ENCODE measurements at regions not wholly inside any gene's neighbourhood (a gene's known extent, or its start where the extent isn't known, plus 50 kb on each side); places are given as distances from the start of the nearest gene placed in this dataset.

GRCh38 chr18:59067873-59068272 lies 71.8 kb upstream of the SEC11C start:
- Histone ChIP-seq H3K9me3 (ENCODE audit: insufficient read depth in 2 of 2, low read depth in 1 of 2, low read length in 1 of 2) (no peaks in the 10 kb centered on the region), H3K36me3 (ENCODE audit: control insufficient read depth in 2 of 4, insufficient read depth in 4 of 4, low read length in 3 of 4) (no peaks in the 10 kb centered on the region), H2BK5ac (ENCODE audit: low read depth, low read length) (no peak overlapping the region), H2BK20ac (ENCODE audit: low read length) (no peak overlapping the region), H3K79me2 (ENCODE audit: control insufficient read depth in 1 of 2, insufficient read depth in 2 of 2, low read length in 2 of 2) (no peaks in the 10 kb centered on the region), H4K5ac (ENCODE audit: insufficient read length, low read depth, low read length) (no peak overlapping the region), H3K4me1 (replicated peaks in 1 of 4; ENCODE audit: control insufficient read depth in 3 of 4, insufficient read depth in 4 of 4, low read length in 3 of 4) (no peaks in the 10 kb centered on the region), H2BK12ac (ENCODE audit: low read depth, low read length) (no peak overlapping the region), H3K23ac (ENCODE audit: insufficient read length) (no peak overlapping the region), H3K23me2 (ENCODE audit: low read depth, low read length) (no peaks in the 10 kb centered on the region), H2AFZ (ENCODE audit: low read length) (no peak overlapping the region), H4K91ac (replicated peaks; ENCODE audit: insufficient read length, low read length) (no peak overlapping the region), H3K4me2 (ENCODE audit: insufficient read depth in 1 of 2, low read depth in 2 of 2, low read length in 2 of 2) (no peak overlapping the region), H3K56ac (replicated peaks; ENCODE audit: insufficient read length, low read depth, low read length) (no peak overlapping the region), H2BK120ac (replicated peaks; ENCODE audit: low read depth, low read length) (no peak overlapping the region), H3K4ac (replicated peaks; ENCODE audit: insufficient read length, low read depth, low read length) (no peak overlapping the region), H2BK15ac (ENCODE audit: low read length) (no peak overlapping the region), H4K8ac (ENCODE audit: extremely low read depth, insufficient read depth, low read length) (no peak overlapping the region), H3K27ac (ENCODE audit: low read depth, low read length) (no peak overlapping the region), H3K18ac (ENCODE audit: extremely low read depth, low read length) (no peak overlapping the region), H3K79me1 (ENCODE audit: low read depth, low read length) (no peaks in the 10 kb centered on the region), H3K14ac (ENCODE audit: insufficient read length) (no peak overlapping the region), H4K20me1 (replicated peaks in 1 of 2; ENCODE audit: control insufficient read depth in 1 of 2, insufficient read depth in 2 of 2, low read length in 2 of 2) (no peaks in the 10 kb centered on the region), H3K9ac (replicated peaks in 1 of 4; ENCODE audit: extremely low read depth in 1 of 4, low read depth in 3 of 4, low read length in 3 of 4) (no peak overlapping the region), H3K4me3 (ENCODE audit: extremely low read depth in 1 of 4, insufficient read depth in 2 of 4, low read depth in 3 of 4, low read length in 4 of 4) (no peak overlapping the region), H2AK5ac (ENCODE audit: low read depth, low read length) (no peak overlapping the region), H3K27me3 (replicated peaks in 1 of 4; ENCODE audit: control insufficient read depth in 3 of 4, extremely low read depth in 1 of 4, insufficient read depth in 3 of 4, low read length in 3 of 4) (no peaks in the 10 kb centered on the region)
- DNase-seq (ENCODE audit: low read depth in 1 of 2, low spot score in 2 of 2) (no peak), FAIRE-seq (peak; percentile 13)
- TF ChIP-seq BACH1 (IDR thresholded peaks at IDR 0.05; ENCODE audit: low read length) (no peak), ZNF274 (IDR thresholded peaks at IDR 0.05; ENCODE audit: borderline replicate concordance, extremely low read depth, low read length) (no peak), NRF1 (IDR thresholded peaks at IDR 0.05; ENCODE audit: low read depth, low read length) (no peak), HDAC6 (IDR thresholded peaks at IDR 0.05; ENCODE audit: low read depth, low read length) (no peak), CTCF (IDR thresholded peaks at IDR 0.05; ENCODE audit: control extremely low read depth in 1 of 3, insufficient read depth in 1 of 3, low read depth in 1 of 3, low read length in 3 of 3) (peak; percentile 8 to 51 (median 33)), RAD21 (IDR thresholded peaks at IDR 0.05 in 1 of 2, conservative IDR thresholded peaks at IDR 0.05 in 1 of 2; ENCODE audit: low read depth in 2 of 2, low read length in 2 of 2) (peak; percentile 32 to 62)
- CTCF ChIA-PET (ENCODE audit: partially characterized antibody): interaction anchor here (0.6 to 17.9 kb wide), 6 partner anchors 11 to 293 kb away, joined by 3 to 591 read pairs (median 3); no protein-coding TSS in a partner anchor
- WGBS, 2 experiments (ENCODE audit: extremely low coverage in 1 of 2, insufficient coverage in 1 of 2, insufficient read length in 1 of 2, insufficient replicate concordance in 2 of 2, low coverage in 1 of 2, low lambda C conversion rate in 2 of 2, missing lambda C conversion rate in 1 of 2): 40% methylated on average over 2 of the region's 2 CpGs; no CpG with 5 or more reads in 1 of the 2 experiments
- POLR2A ChIA-PET (ENCODE audit: partially characterized antibody): no interaction called here
